ENCODE measurements at regions not wholly inside any gene's neighbourhood (a gene's known extent, or its start where the extent isn't known, plus 50 kb on each side); places are given as distances from the start of the nearest gene placed in this dataset.

GRCh38 chr17:79189305-79189704 lies 114.7 kb downstream of the ENGASE start:
- POLR2A ChIA-PET, result no interaction called here
- no peak for TF ChIP-seq ZNF567 (CRISPR knock-in tag; IDR thresholded peaks at IDR 0.05; ENCODE audit: borderline replicate concordance)
- TF ChIP-seq ZNF784 (CRISPR knock-in tag; IDR thresholded peaks at IDR 0.05; ENCODE audit: borderline replicate concordance), result no peak
- TF ChIP-seq ZFP91 (CRISPR knock-in tag; IDR thresholded peaks at IDR 0.05; ENCODE audit: borderline replicate concordance), result no peak
- TF ChIP-seq, protein P1, sequence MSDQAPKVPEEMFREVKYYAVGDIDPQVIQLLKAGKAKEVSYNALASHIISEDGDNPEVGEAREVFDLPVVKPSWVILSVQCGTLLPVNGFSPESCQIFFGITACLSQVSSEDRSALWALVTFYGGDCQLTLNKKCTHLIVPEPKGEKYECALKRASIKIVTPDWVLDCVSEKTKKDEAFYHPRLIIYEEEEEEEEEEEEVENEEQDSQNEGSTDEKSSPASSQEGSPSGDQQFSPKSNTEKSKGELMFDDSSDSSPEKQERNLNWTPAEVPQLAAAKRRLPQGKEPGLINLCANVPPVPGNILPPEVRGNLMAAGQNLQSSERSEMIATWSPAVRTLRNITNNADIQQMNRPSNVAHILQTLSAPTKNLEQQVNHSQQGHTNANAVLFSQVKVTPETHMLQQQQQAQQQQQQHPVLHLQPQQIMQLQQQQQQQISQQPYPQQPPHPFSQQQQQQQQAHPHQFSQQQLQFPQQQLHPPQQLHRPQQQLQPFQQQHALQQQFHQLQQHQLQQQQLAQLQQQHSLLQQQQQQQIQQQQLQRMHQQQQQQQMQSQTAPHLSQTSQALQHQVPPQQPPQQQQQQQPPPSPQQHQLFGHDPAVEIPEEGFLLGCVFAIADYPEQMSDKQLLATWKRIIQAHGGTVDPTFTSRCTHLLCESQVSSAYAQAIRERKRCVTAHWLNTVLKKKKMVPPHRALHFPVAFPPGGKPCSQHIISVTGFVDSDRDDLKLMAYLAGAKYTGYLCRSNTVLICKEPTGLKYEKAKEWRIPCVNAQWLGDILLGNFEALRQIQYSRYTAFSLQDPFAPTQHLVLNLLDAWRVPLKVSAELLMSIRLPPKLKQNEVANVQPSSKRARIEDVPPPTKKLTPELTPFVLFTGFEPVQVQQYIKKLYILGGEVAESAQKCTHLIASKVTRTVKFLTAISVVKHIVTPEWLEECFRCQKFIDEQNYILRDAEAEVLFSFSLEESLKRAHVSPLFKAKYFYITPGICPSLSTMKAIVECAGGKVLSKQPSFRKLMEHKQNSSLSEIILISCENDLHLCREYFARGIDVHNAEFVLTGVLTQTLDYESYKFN (CRISPR knock-in tag; conservative IDR thresholded peaks at IDR 0.05), result no peak
- TF ChIP-seq BRCA1 (CRISPR knock-in tag; IDR thresholded peaks at IDR 0.05), result no peak
- TF ChIP-seq MATR3 (CRISPR knock-in tag; IDR thresholded peaks at IDR 0.05), result no peak
- no peak for TF ChIP-seq PRPF4 (IDR thresholded peaks at IDR 0.05; ENCODE audit: low read depth, low read length, poor library complexity, severe bottlenecking)
- DNase-seq (ENCODE audit: low spot score) (no peak), ATAC-seq (no peak), FAIRE-seq (no peak)
- Histone ChIP-seq H3K4me3 (replicated peaks in 1 of 3; ENCODE audit: insufficient read depth in 1 of 3, low read depth in 2 of 3, low read length in 3 of 3) (no peak overlapping the region), H4K20me1 (ENCODE audit: insufficient read depth, low read length) (peaks cover 27% of the 10 kb centered on the region; the same call in 1 of the 2 replicates), H3K79me2 (ENCODE audit: insufficient read depth, low read length) (no peaks in the 10 kb centered on the region), H3K4me1 (ENCODE audit: insufficient read depth, low read length) (no peaks in the 10 kb centered on the region), H3K36me3 (replicated peaks in 1 of 2; ENCODE audit: control insufficient read depth in 1 of 2, insufficient read depth in 2 of 2, low read length in 2 of 2) (no peaks in the 10 kb centered on the region), H3K9me3 (ENCODE audit: low read length) (no peaks in the 10 kb centered on the region), H2AFZ (ENCODE audit: low read length) (no peak overlapping the region), H3K27ac (ENCODE audit: extremely low read length, insufficient read depth, low read length) (no peak overlapping the region), H3K4me2 (ENCODE audit: low read depth, low read length) (no peak overlapping the region), H3K9ac (ENCODE audit: insufficient read depth, low read depth, low read length) (no peak overlapping the region), H3K27me3 (ENCODE audit: control insufficient read depth in 1 of 2, insufficient read depth in 2 of 2, low read length in 2 of 2) (peaks cover 20 to 77% of the 10 kb centered on the region in 2 experiments; a peak in 4 of 5 replicates)
- 2% methylated on average over 14 of the region's 14 CpGs for WGBS (ENCODE audit: low lambda C conversion rate)
- intact Hi-C loops (cut with micrococcal nuclease; ENCODE audit: unreplicated experiment) (no loop called here), in situ Hi-C loops (cut with HindIII; ENCODE audit: extremely low pct_ligation_motif_present, low pct_unique_long_range_greater_than_20kb) (loop anchor here (5.0 kb wide), 1 partner anchor 198 kb away; no protein-coding TSS in a partner anchor)
- BruUV-seq (replicated peaks), result no TSS peak
- CTCF ChIA-PET (ENCODE audit: low intra/inter-chr PET ratio, low total read pairs), result interaction anchor here (1.1 to 2.3 kb wide), 2 partner anchors 202 to 204 kb away, joined by 3 to 7 read pairs; no protein-coding TSS in a partner anchor

All from HepG2 (cell line).